Gastrocnemius medialis (tissue), 4 donors: ENCODE measurements at regions not wholly inside any gene's neighbourhood (a gene's known extent, or its start where the extent isn't known, plus 50 kb on each side); places are given as distances from the start of the nearest gene placed in this dataset.

Source experiments
- POLR2A ChIP-seq, 2 donors: fragments of 450-650 bp; IDR thresholded peaks; one replicate each; pipeline ENCODE4 v1.6.1; 2017; ENCODE audit warnings: antibody characterized with exemption in 2 of 2, mild to moderate bottlenecking in 2 of 2, moderate library complexity in 2 of 2
- TF ChIP-seq, protein P1 (sequence below), 5 experiments: fragments of 450-650 bp in 3 of 5; fragments of 200-600 bp in 2 of 5; sonication (generic) in 2 of 5; IDR thresholded peaks in 4 of 5; conservative IDR thresholded peaks in 1 of 5; 1 replicate in 4 of 5; 2 replicates in 1 of 5; pipeline ENCODE4 v1.5.1; 2016 to 2019; ENCODE audit warnings: antibody characterized with exemption in 5 of 5, mild to moderate bottlenecking in 3 of 5, moderate library complexity in 3 of 5

DNA sequence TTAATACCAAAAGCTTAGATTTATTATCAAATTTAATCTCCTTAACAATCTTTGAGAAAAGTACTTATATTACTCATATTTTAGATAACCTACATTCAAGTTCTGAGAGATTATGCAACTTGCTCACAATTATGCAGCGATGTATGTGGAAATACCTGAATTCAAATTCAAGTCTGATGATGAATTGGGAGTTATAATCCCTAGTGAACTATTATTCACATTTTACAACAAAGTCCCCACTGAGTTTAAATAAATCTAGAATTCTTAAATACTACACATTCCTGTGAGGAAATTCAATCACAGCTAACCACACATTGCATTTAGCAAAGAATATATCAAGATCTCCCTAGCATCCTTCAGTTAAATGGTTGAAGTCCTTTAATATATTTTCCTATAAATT is 278.4 kb downstream of the NOL4 start:
- TF ChIP-seq, protein P1, sequence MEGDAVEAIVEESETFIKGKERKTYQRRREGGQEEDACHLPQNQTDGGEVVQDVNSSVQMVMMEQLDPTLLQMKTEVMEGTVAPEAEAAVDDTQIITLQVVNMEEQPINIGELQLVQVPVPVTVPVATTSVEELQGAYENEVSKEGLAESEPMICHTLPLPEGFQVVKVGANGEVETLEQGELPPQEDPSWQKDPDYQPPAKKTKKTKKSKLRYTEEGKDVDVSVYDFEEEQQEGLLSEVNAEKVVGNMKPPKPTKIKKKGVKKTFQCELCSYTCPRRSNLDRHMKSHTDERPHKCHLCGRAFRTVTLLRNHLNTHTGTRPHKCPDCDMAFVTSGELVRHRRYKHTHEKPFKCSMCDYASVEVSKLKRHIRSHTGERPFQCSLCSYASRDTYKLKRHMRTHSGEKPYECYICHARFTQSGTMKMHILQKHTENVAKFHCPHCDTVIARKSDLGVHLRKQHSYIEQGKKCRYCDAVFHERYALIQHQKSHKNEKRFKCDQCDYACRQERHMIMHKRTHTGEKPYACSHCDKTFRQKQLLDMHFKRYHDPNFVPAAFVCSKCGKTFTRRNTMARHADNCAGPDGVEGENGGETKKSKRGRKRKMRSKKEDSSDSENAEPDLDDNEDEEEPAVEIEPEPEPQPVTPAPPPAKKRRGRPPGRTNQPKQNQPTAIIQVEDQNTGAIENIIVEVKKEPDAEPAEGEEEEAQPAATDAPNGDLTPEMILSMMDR (IDR thresholded peaks at IDR 0.05 in 4 of 5, conservative IDR thresholded peaks at IDR 0.05 in 1 of 5): no peak
- no peak for TF ChIP-seq POLR2A (IDR thresholded peaks at IDR 0.05)
